Adrenal gland (tissue), 9 donors: ENCODE measurements at regions not wholly inside any gene's neighbourhood (a gene's known extent, or its start where the extent isn't known, plus 50 kb on each side); places are given as distances from the start of the nearest gene placed in this dataset.
"Not testable (repeated sequence)": the region's sequence is repeated elsewhere in the genome, so short reads cannot be mapped to it uniquely, and the experiment has no call there.

Source experiments
- DNase-seq, 7 donors: peaks; one replicate each; pipeline ENCODE4 v3.0.0-alpha.2; 2019 to 2020
- H3K27ac ChIP-seq, 5 donors: fragments of 200-600 bp; sonication (generic) in 4 of 5; 1 replicate in 3 of 5; 2 replicates in 2 of 5; pipeline versions ENCODE4 v1.5.1 to v1.8.0; 2016 to 2020; ENCODE audit warnings: mild to moderate bottlenecking in 1 of 5
- H3K27me3 ChIP-seq: fragments of 200-600 bp; 2 replicates; pipeline ENCODE4 v1.8.0; 2021
- H3K36me3 ChIP-seq, 2 donors: fragments of 200-600 bp; replicated peaks in 1 of 2; 1 replicate in 1 of 2; 2 replicates in 1 of 2; pipeline versions ENCODE4 v1.5.1 to v1.8.0; 2018 to 2022
- H3K4me1 ChIP-seq, 2 donors: fragments of 200-600 bp; replicated peaks in 1 of 2; 1 replicate in 1 of 2; 2 replicates in 1 of 2; pipeline versions ENCODE4 v1.5.1 to v1.8.0; 2018 to 2021
- H3K4me3 ChIP-seq, 4 donors: fragments of 200-600 bp; sonication (generic) in 3 of 4; one replicate each; pipeline ENCODE4 v1.5.1; 2016 to 2018
- H3K9me3 ChIP-seq, 3 donors: fragments of 200-600 bp; sonication (generic) in 1 of 3; replicated peaks in 1 of 3; 1 replicate in 2 of 3; 2 replicates in 1 of 3; pipeline versions ENCODE4 v1.5.1 to v1.8.0; 2016 to 2021
- POLR2A ChIP-seq, 2 donors: fragments of 450-650 bp; IDR thresholded peaks; one replicate each; pipeline ENCODE4 v1.6.1; 2017; ENCODE audit warnings: antibody characterized with exemption in 2 of 2, mild to moderate bottlenecking in 2 of 2, moderate library complexity in 1 of 2
- WGBS, 4 donors: extraction: QIAGEN DNeasy Blood & Tissue Kit in 2 of 4; methylation state at CpG; one replicate each; pipeline versions ENCODE4 v1.1.5 to v1.1.7; 2013 to 2017; 5-methylcytosine and 5-hydroxymethylcytosine counted together
- intact Hi-C, 2 donors: fragments of 100-400 bp; cut with DNase I; formaldehyde crosslinking; loops; one replicate each; pipeline versions ENCODE4 v1.14.1 to v1.15.0; 2022 to 2023
- TF ChIP-seq, protein P1 (sequence below), 6 experiments: fragments of 450-650 bp in 4 of 6; fragments of 200-600 bp in 2 of 6; sonication (generic) in 1 of 6; IDR thresholded peaks; 1 replicate in 5 of 6; 2 replicates in 1 of 6; pipeline versions ENCODE4 v1.5.1 to v1.8.0; 2016 to 2021; ENCODE audit warnings: antibody characterized with exemption in 6 of 6, mild to moderate bottlenecking in 2 of 6, moderate library complexity in 1 of 6
- donor health status: healthy with polysubstance abuse.
- donor health status: Bipolar disorder and iron deficiency.
- donor health status: DM: yes; HTN: yes; CAD: no.
- donor health status: DM: no; HTN: no; CAD: no.
- donor health status: DM: no; HTN: no; CAD: no.

DNA sequence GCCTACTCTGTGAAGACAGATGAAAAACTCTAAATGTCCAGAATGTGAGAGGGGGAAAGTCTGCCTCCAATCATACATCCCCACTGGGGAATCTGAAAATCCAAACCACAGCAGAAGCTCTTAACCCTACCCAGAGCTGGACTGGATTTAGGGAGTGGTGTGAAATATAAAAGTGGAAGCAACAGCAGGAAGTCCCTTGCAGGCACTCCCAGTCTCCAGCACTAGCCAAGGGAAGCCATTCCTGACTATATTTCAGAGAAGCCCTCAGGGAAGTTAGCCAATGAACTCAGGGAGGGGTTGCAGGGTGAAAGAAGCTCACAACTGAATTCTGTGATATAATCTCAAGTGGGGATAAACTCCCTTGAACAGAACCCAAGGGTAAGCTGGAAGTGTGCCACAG lies 51.5 kb downstream of the CRPPA start:
- Histone ChIP-seq H3K9me3 (no peaks in the 10 kb centered on the region), H3K27me3 (no peaks in the 10 kb centered on the region), H3K4me1 (no peaks in the 10 kb centered on the region), H3K27ac (no peak overlapping the region), H3K4me3 (no peak overlapping the region), H3K36me3 (no peaks in the 10 kb centered on the region)
- TF ChIP-seq, protein P1, sequence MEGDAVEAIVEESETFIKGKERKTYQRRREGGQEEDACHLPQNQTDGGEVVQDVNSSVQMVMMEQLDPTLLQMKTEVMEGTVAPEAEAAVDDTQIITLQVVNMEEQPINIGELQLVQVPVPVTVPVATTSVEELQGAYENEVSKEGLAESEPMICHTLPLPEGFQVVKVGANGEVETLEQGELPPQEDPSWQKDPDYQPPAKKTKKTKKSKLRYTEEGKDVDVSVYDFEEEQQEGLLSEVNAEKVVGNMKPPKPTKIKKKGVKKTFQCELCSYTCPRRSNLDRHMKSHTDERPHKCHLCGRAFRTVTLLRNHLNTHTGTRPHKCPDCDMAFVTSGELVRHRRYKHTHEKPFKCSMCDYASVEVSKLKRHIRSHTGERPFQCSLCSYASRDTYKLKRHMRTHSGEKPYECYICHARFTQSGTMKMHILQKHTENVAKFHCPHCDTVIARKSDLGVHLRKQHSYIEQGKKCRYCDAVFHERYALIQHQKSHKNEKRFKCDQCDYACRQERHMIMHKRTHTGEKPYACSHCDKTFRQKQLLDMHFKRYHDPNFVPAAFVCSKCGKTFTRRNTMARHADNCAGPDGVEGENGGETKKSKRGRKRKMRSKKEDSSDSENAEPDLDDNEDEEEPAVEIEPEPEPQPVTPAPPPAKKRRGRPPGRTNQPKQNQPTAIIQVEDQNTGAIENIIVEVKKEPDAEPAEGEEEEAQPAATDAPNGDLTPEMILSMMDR (IDR thresholded peaks at IDR 0.05), result no peak
- TF ChIP-seq POLR2A (IDR thresholded peaks at IDR 0.05), result no peak
- no peak for DNase-seq
- intact Hi-C loops, result no loop called here

GRCh38 chr7:16369309-16369708 lies 52.0 kb downstream of the CRPPA start:
- H3K27ac ChIP-seq, H3K36me3 ChIP-seq, H3K9me3 ChIP-seq, H3K4me3 ChIP-seq, intact Hi-C loops, H3K27me3 ChIP-seq, DNase-seq, H3K4me1 ChIP-seq: not testable (repeated sequence)
- 89 to 97% (median 94%) methylated on average over 2 of the region's 2 CpGs for WGBS, 4 donors

DNA sequence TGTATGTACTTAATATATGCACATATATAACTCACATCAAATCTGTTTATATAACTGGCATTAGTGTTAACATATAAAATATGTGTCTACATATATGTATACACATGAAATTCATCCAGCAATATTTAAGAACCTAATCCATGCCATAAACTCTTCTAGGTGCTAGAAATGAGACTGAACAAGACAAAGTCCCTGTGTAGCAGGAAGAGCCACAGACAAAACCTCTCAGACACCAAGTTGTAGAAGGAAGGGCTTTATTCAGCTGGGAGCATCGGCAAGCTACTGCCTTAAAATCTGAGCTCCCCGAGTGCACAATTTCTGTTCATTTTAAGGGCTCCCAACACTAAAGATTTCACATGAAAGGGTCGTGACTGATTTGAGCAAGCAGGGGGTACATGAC lies 52.5 kb downstream of the CRPPA start:
- WGBS, 4 donors, result 90 to 94% (median 93%) methylated on average over 3 of the region's 3 CpGs
- intact Hi-C loops, result no loop called here

GRCh38 chr7:16367115-16367514 lies 54.2 kb downstream of the CRPPA start:
- intact Hi-C loops, result no loop called here
- Histone ChIP-seq H3K4me3 (no peak overlapping the region), H3K9me3 (no peaks in the 10 kb centered on the region), H3K4me1 (no peaks in the 10 kb centered on the region), H3K36me3 (no peaks in the 10 kb centered on the region), H3K27me3 (no peaks in the 10 kb centered on the region), H3K27ac (no peak overlapping the region)
- TF ChIP-seq POLR2A (IDR thresholded peaks at IDR 0.05), result no peak
- TF ChIP-seq, protein P1 (IDR thresholded peaks at IDR 0.05), result no peak
- no peak for DNase-seq
- WGBS, 4 donors, result 28 to 53% (median 42%) methylated on average over 1 of the region's 1 CpG

More for the DNA sequence above, 52.5 kb downstream of the CRPPA start:
- Histone ChIP-seq H3K27me3 (no peaks in the 10 kb centered on the region), H3K27ac (no peak overlapping the region), H3K4me3 (no peak overlapping the region), H3K9me3 (no peaks in the 10 kb centered on the region), H3K36me3 (no peaks in the 10 kb centered on the region), H3K4me1 (no peaks in the 10 kb centered on the region)
- TF ChIP-seq POLR2A (IDR thresholded peaks at IDR 0.05), result no peak
- TF ChIP-seq, protein P1 (IDR thresholded peaks at IDR 0.05), result no peak
- DNase-seq, result no peak

DNA sequence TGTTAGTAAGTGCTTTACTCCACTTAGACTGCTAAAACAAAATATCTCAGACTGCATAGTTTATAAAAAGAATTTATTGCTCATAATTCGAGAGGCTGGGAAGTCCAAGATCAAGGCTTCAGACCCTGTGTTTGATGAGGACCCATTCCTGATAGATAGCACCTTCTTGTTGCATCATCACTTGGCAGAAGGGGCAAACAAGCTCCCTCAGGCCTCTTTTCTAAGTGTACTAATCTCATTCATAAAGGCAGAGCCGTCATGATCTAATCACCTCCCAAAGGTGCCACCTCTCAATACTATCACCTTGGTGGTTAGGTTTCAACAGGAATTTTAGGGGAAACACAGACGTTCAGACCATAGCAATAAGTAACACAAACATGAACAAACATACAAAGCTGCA lies 55.4 kb downstream of the CRPPA start:
- Histone ChIP-seq H3K27me3 (no peaks in the 10 kb centered on the region), H3K36me3 (no peaks in the 10 kb centered on the region), H3K27ac (no peak overlapping the region), H3K4me1 (no peaks in the 10 kb centered on the region), H3K9me3 (no peaks in the 10 kb centered on the region), H3K4me3 (no peak overlapping the region)
- 77 to 79% (median 78%) methylated on average over 3 of the region's 3 CpGs for WGBS, 4 donors
- intact Hi-C loops, result no loop called here
- no peak for DNase-seq
- TF ChIP-seq POLR2A (IDR thresholded peaks at IDR 0.05), result no peak
- TF ChIP-seq, protein P1 (IDR thresholded peaks at IDR 0.05), result no peak
